ENCODE measurements at regions not wholly inside any gene's neighbourhood (a gene's known extent, or its start where the extent isn't known, plus 50 kb on each side); places are given as distances from the start of the nearest gene placed in this dataset.

GRCh38 chr13:80515296-80515695 lies 174.4 kb upstream of the SPRY2 start:
- DNase-seq (ENCODE audit: low read depth), result no peak
- H3K4me3 ChIP-seq (ENCODE audit: low read length), result no peak overlapping the region
- TF ChIP-seq CTCF (conservative IDR thresholded peaks at IDR 0.05; ENCODE audit: low read length), result no peak

- H3K4me3 ChIP-seq (ENCODE audit: low read length), result no peak overlapping the region
- no peak for DNase-seq (ENCODE audit: low read depth)
- no peak for TF ChIP-seq CTCF (conservative IDR thresholded peaks at IDR 0.05; ENCODE audit: low read length)
Measured at GRCh38 chr13:80513196-80513595, 172.3 kb upstream of the SPRY2 start.

- DNase-seq (ENCODE audit: low read depth), result no peak
- TF ChIP-seq CTCF (conservative IDR thresholded peaks at IDR 0.05; ENCODE audit: low read length), result no peak
- H3K4me3 ChIP-seq (ENCODE audit: low read length), result no peak overlapping the region
Measured at GRCh38 chr13:80510686-80511085, 169.8 kb upstream of the SPRY2 start.

- no peak for TF ChIP-seq CTCF (conservative IDR thresholded peaks at IDR 0.05; ENCODE audit: low read length)
- no peak for DNase-seq (ENCODE audit: low read depth)
- H3K4me3 ChIP-seq (ENCODE audit: low read length), result no peak overlapping the region
Measured at GRCh38 chr13:80509264-80509663, 168.3 kb upstream of the SPRY2 start.

- no peak for DNase-seq (ENCODE audit: low read depth)
- TF ChIP-seq CTCF (conservative IDR thresholded peaks at IDR 0.05; ENCODE audit: low read length), result no peak
- no peak overlapping the region for H3K4me3 ChIP-seq (ENCODE audit: low read length)
Measured at GRCh38 chr13:80508031-80508430, 167.1 kb upstream of the SPRY2 start.

- H3K4me3 ChIP-seq (ENCODE audit: low read length), result no peak overlapping the region
- no peak for TF ChIP-seq CTCF (conservative IDR thresholded peaks at IDR 0.05; ENCODE audit: low read length)
- DNase-seq (ENCODE audit: low read depth), result no peak
Measured at GRCh38 chr13:80504453-80504852, 163.5 kb upstream of the SPRY2 start.

- no peak for TF ChIP-seq CTCF (conservative IDR thresholded peaks at IDR 0.05; ENCODE audit: low read length)
- H3K4me3 ChIP-seq (ENCODE audit: low read length), result no peak overlapping the region
- DNase-seq (ENCODE audit: low read depth), result no peak
Measured at GRCh38 chr13:80502359-80502758, 161.4 kb upstream of the SPRY2 start.

Measured in AG10803 (cell line).